WTC11 (cell line): ENCODE measurements at regions not wholly inside any gene's neighbourhood (a gene's known extent, or its start where the extent isn't known, plus 50 kb on each side); places are given as distances from the start of the nearest gene placed in this dataset.

Experiments used
- ATAC-seq: fragments of 200-7000 bp; cut with Tn5 transposase; 2 replicates; pipeline ENCODE4 v1.10.0; 2021; ENCODE audit warnings: mild to moderate bottlenecking, moderate library complexity
- CTCF ChIA-PET: fragments of 300-600 bp; sonication (Branson Sonifier 250); formaldehyde crosslinking; loops from one replicate; lab custom pipeline; 2021; ENCODE audit warnings: antibody characterized with exemption; lab: Charles Lee
- POLR2A ChIA-PET: fragments of 350-600 bp; sonication (Branson Sonifier 250); formaldehyde crosslinking; loops from one replicate; lab custom pipeline; 2021; ENCODE audit warnings: antibody characterized with exemption; lab: Charles Lee
- DNase-seq: peaks from one replicate; pipeline ENCODE4 v3.0.0; 2021; ENCODE audit warnings: low spot score
- H3K27ac Mint-ChIP-seq: 2 replicates; pipeline ENCODE4 v1.8.0; 2021; ENCODE audit warnings: mixed read lengths
- H3K27me3 Mint-ChIP-seq: 2 replicates; pipeline ENCODE4 v1.8.0; 2021; ENCODE audit warnings: low read depth, mild to moderate bottlenecking, moderate library complexity, mixed read lengths
- H3K36me3 Mint-ChIP-seq: 2 replicates; pipeline ENCODE4 v1.8.0; 2021; ENCODE audit warnings: mixed read lengths
- H3K4me1 Mint-ChIP-seq: 2 replicates; pipeline ENCODE4 v1.8.0; 2022; ENCODE audit warnings: mixed read lengths
- H3K4me3 Mint-ChIP-seq: 2 replicates; pipeline ENCODE4 v1.8.0; 2021; ENCODE audit warnings: mild to moderate bottlenecking, moderate library complexity, mixed read lengths
- H3K9me3 Mint-ChIP-seq: 2 replicates; pipeline ENCODE4 v1.8.0; 2021; ENCODE audit warnings: mixed read lengths
- ATF1 ChIP-seq: sonication (generic); formaldehyde crosslinking; IDR thresholded peaks from 2 replicates; pipeline ENCODE4 v1.8.1; 2023; ENCODE audit warnings: mild to moderate bottlenecking, moderate library complexity, missing genetic modification reagents
- ESRRA ChIP-seq: sonication (generic); formaldehyde crosslinking; IDR thresholded peaks from 2 replicates; pipeline ENCODE4 v1.8.1; 2022; ENCODE audit warnings: mild to moderate bottlenecking, missing genetic modification reagents, borderline replicate concordance
- GRHL2 ChIP-seq: fragments of 250-450 bp; sonication (Bioruptor Pico); IDR thresholded peaks from 2 replicates; pipeline ENCODE4 v1.8.0; 2022; ENCODE audit warnings: mild to moderate bottlenecking, moderate library complexity; ENCODE audit not compliant: insufficient replicate concordance, severe bottlenecking
- KAT7 ChIP-seq: sonication (generic); formaldehyde crosslinking; IDR thresholded peaks from 2 replicates; pipeline ENCODE4 v1.8.1; 2023; ENCODE audit warnings: missing genetic modification reagents, mild to moderate bottlenecking, borderline replicate concordance
- NFYB ChIP-seq: sonication (generic); formaldehyde crosslinking; conservative IDR thresholded peaks from 2 replicates; pipeline ENCODE4 v1.8.0; 2022; ENCODE audit warnings: low read depth, missing genetic modification reagents
- PRRX2 ChIP-seq: fragments of 250-450 bp; sonication (Bioruptor Pico); IDR thresholded peaks from 2 replicates; pipeline ENCODE4 v1.8.0; 2021; ENCODE audit warnings: mild to moderate bottlenecking
- TF ChIP-seq, protein P1 (sequence below): sonication (generic); formaldehyde crosslinking; conservative IDR thresholded peaks from 2 replicates; pipeline ENCODE4 v1.8.1; 2023; ENCODE audit warnings: mild to moderate bottlenecking, low read depth, missing genetic modification reagents, moderate library complexity
- TF ChIP-seq, protein P2 (sequence below): sonication (generic); formaldehyde crosslinking; conservative IDR thresholded peaks from 2 replicates; pipeline ENCODE4 v1.8.1; 2022; ENCODE audit warnings: mild to moderate bottlenecking, missing genetic modification reagents
- TF ChIP-seq, protein P3 (sequence below): sonication (generic); formaldehyde crosslinking; IDR thresholded peaks from 2 replicates; pipeline ENCODE4 v1.8.1; 2023; ENCODE audit warnings: mild to moderate bottlenecking, missing genetic modification reagents, borderline replicate concordance
- TF ChIP-seq, protein P4 (sequence below): sonication (generic); formaldehyde crosslinking; IDR thresholded peaks from 2 replicates; pipeline ENCODE4 v1.8.1; 2022; ENCODE audit warnings: missing genetic modification reagents, borderline replicate concordance
- TF ChIP-seq, protein P5 (sequence below): sonication (generic); formaldehyde crosslinking; IDR thresholded peaks from 2 replicates; pipeline ENCODE4 v1.8.0; 2023; ENCODE audit warnings: mild to moderate bottlenecking, missing genetic modification reagents
- TF ChIP-seq, protein P6 (sequence below): fragments of 250-450 bp; sonication (Bioruptor Pico); conservative IDR thresholded peaks from 2 replicates; pipeline ENCODE4 v1.9.0; 2021; ENCODE audit warnings: mild to moderate bottlenecking
- TF ChIP-seq, protein P7 (sequence below): sonication (generic); formaldehyde crosslinking; IDR thresholded peaks from 2 replicates; pipeline ENCODE4 v1.8.1; 2023; ENCODE audit warnings: mild to moderate bottlenecking, missing genetic modification reagents, moderate library complexity

DNA sequence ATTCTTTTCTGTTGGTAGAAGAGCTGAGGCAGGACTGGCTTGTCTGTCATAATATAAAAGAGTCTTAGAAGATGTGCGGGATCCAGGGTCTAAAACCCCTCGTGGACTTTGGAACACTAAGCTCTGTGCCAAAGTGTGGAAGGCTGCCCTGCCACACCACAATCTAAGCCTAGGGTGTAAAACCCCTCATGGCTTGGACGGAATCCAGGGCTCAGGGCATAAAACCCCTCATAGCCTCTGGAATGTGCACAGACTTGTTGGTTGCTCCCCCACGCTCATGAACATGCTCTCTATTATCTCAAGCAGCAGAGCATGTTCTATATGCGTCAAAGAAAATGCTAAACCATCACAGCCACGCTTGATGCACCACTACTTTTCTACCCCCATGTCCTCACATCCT, 483.6 kb downstream of the GABRG1 start:
- Mint-ChIP-seq H3K4me1 (no peaks in the 10 kb centered on the region), H3K36me3 (no peaks in the 10 kb centered on the region), H3K9me3 (no peaks in the 10 kb centered on the region), H3K27ac (no peak overlapping the region), H3K4me3 (no peak overlapping the region), H3K27me3 (no peaks in the 10 kb centered on the region)
- ATAC-seq: no peak
- DNase-seq: no peak
- TF ChIP-seq, protein P1, sequence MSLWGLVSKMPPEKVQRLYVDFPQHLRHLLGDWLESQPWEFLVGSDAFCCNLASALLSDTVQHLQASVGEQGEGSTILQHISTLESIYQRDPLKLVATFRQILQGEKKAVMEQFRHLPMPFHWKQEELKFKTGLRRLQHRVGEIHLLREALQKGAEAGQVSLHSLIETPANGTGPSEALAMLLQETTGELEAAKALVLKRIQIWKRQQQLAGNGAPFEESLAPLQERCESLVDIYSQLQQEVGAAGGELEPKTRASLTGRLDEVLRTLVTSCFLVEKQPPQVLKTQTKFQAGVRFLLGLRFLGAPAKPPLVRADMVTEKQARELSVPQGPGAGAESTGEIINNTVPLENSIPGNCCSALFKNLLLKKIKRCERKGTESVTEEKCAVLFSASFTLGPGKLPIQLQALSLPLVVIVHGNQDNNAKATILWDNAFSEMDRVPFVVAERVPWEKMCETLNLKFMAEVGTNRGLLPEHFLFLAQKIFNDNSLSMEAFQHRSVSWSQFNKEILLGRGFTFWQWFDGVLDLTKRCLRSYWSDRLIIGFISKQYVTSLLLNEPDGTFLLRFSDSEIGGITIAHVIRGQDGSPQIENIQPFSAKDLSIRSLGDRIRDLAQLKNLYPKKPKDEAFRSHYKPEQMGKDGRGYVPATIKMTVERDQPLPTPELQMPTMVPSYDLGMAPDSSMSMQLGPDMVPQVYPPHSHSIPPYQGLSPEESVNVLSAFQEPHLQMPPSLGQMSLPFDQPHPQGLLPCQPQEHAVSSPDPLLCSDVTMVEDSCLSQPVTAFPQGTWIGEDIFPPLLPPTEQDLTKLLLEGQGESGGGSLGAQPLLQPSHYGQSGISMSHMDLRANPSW (CRISPR knock-in tag): no peak
- no peak for TF ChIP-seq GRHL2 (CRISPR knock-in tag)
- ChIA-PET POLR2A (no interaction called here), CTCF (no interaction called here)

DNA sequence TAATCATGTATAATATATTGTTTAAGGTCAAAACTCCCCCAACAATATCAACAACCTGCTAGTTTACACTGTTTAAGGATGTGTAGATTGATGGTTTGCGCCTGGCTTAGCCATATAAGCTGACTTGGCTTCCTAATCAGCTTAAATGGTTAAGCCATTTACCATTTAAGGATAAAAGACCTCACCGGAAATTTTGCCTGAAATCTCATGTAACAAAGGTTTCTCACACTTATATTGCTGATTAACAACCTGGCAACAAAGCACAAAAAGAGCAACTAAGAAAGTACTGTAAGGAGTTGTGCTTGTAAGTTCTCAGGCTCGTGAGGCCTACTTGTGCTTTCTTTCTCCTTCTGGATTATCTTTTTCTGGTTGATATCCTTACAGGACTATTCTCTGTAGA, 485.2 kb downstream of the GABRG1 start:
- TF ChIP-seq, protein P2, sequence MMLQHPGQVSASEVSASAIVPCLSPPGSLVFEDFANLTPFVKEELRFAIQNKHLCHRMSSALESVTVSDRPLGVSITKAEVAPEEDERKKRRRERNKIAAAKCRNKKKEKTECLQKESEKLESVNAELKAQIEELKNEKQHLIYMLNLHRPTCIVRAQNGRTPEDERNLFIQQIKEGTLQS (CRISPR knock-in tag): no peak
- TF ChIP-seq, protein P3, sequence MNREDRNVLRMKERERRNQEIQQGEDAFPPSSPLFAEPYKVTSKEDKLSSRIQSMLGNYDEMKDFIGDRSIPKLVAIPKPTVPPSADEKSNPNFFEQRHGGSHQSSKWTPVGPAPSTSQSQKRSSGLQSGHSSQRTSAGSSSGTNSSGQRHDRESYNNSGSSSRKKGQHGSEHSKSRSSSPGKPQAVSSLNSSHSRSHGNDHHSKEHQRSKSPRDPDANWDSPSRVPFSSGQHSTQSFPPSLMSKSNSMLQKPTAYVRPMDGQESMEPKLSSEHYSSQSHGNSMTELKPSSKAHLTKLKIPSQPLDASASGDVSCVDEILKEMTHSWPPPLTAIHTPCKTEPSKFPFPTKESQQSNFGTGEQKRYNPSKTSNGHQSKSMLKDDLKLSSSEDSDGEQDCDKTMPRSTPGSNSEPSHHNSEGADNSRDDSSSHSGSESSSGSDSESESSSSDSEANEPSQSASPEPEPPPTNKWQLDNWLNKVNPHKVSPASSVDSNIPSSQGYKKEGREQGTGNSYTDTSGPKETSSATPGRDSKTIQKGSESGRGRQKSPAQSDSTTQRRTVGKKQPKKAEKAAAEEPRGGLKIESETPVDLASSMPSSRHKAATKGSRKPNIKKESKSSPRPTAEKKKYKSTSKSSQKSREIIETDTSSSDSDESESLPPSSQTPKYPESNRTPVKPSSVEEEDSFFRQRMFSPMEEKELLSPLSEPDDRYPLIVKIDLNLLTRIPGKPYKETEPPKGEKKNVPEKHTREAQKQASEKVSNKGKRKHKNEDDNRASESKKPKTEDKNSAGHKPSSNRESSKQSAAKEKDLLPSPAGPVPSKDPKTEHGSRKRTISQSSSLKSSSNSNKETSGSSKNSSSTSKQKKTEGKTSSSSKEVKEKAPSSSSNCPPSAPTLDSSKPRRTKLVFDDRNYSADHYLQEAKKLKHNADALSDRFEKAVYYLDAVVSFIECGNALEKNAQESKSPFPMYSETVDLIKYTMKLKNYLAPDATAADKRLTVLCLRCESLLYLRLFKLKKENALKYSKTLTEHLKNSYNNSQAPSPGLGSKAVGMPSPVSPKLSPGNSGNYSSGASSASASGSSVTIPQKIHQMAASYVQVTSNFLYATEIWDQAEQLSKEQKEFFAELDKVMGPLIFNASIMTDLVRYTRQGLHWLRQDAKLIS (CRISPR knock-in tag): no peak
- TF ChIP-seq, protein P4, sequence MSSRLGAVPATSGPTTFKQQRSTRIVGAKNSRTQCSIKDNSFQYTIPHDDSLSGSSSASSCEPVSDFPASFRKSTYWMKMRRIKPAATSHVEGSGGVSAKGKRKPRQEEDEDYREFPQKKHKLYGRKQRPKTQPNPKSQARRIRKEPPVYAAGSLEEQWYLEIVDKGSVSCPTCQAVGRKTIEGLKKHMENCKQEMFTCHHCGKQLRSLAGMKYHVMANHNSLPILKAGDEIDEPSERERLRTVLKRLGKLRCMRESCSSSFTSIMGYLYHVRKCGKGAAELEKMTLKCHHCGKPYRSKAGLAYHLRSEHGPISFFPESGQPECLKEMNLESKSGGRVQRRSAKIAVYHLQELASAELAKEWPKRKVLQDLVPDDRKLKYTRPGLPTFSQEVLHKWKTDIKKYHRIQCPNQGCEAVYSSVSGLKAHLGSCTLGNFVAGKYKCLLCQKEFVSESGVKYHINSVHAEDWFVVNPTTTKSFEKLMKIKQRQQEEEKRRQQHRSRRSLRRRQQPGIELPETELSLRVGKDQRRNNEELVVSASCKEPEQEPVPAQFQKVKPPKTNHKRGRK: no peak
- no peak for TF ChIP-seq ATF1 (CRISPR knock-in tag)
- ChIA-PET POLR2A (no interaction called here), CTCF (no interaction called here)
- no peak for ATAC-seq
- H3K4me1 Mint-ChIP-seq: no peaks in the 10 kb centered on the region
- H3K9me3 Mint-ChIP-seq: no peaks in the 10 kb centered on the region
- H3K36me3 Mint-ChIP-seq: no peaks in the 10 kb centered on the region
- no peak overlapping the region for H3K4me3 Mint-ChIP-seq
- no peak overlapping the region for H3K27ac Mint-ChIP-seq
- DNase-seq: no peak
- H3K27me3 Mint-ChIP-seq: no peaks in the 10 kb centered on the region

DNA sequence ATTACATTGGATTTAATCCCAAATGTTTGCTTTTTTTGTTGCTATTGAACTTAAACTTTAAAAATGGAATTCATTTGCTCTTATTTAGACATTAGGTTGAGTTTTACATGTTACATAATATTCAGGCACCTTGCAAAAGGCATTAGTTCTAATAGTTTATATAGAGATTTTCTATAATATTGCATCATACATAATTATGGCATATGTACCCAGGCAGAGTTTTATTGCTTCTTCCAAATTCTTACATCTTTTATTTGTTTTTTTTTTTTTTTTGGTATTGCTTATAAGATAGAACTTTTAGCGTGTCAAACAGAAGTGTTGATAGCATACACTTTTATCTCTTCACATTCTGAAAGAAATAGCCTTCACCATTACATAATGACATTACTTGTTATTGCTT, 487.7 kb downstream of the GABRG1 start:
- ATAC-seq: no peak
- H3K27ac Mint-ChIP-seq: no peak overlapping the region
- H3K36me3 Mint-ChIP-seq: no peaks in the 10 kb centered on the region
- TF ChIP-seq ESRRA (CRISPR knock-in tag): no peak
- TF ChIP-seq, protein P5, sequence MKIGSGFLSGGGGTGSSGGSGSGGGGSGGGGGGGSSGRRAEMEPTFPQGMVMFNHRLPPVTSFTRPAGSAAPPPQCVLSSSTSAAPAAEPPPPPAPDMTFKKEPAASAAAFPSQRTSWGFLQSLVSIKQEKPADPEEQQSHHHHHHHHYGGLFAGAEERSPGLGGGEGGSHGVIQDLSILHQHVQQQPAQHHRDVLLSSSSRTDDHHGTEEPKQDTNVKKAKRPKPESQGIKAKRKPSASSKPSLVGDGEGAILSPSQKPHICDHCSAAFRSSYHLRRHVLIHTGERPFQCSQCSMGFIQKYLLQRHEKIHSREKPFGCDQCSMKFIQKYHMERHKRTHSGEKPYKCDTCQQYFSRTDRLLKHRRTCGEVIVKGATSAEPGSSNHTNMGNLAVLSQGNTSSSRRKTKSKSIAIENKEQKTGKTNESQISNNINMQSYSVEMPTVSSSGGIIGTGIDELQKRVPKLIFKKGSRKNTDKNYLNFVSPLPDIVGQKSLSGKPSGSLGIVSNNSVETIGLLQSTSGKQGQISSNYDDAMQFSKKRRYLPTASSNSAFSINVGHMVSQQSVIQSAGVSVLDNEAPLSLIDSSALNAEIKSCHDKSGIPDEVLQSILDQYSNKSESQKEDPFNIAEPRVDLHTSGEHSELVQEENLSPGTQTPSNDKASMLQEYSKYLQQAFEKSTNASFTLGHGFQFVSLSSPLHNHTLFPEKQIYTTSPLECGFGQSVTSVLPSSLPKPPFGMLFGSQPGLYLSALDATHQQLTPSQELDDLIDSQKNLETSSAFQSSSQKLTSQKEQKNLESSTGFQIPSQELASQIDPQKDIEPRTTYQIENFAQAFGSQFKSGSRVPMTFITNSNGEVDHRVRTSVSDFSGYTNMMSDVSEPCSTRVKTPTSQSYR (CRISPR knock-in tag): no peak
- TF ChIP-seq, protein P6, sequence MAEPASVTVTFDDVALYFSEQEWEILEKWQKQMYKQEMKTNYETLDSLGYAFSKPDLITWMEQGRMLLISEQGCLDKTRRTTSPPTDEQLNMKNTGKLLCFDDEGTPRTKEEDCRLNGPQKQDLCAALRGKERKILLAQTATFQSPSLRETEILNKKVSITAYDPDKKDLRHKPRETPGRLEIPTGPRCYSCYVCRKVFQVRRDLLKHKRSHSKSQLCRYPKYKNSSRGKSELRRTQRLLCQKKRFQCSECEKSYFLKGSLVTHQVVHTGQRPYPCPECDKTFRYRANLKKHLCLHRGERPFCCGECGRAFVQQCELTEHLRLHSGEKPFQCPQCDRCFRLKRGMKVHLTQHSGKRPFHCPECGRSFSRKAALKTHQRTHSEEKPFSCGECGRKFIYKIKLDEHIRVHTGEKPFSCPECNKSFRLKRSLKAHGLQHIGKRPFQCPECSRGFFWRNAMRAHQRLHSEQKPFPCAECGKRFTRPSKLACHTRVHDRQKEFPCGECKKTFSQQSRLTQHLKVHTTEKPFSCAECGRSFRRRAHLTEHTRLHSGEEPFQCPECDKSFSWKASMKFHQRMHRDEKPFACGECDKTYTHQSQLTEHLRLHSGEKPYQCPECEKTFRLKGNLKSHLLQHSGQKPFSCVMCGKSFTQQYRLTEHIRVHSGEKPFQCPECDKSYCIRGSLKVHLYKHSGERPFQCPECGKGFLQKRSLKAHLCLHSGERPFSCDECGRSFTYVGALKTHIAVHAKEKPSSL (CRISPR knock-in tag): no peak
- TF ChIP-seq NFYB (CRISPR knock-in tag): no peak
- TF ChIP-seq, protein P4: no peak
- TF ChIP-seq, protein P2 (CRISPR knock-in tag): no peak
- no peak for TF ChIP-seq PRRX2 (CRISPR knock-in tag)
- no peak for TF ChIP-seq KAT7 (CRISPR knock-in tag)
- TF ChIP-seq, protein P7, sequence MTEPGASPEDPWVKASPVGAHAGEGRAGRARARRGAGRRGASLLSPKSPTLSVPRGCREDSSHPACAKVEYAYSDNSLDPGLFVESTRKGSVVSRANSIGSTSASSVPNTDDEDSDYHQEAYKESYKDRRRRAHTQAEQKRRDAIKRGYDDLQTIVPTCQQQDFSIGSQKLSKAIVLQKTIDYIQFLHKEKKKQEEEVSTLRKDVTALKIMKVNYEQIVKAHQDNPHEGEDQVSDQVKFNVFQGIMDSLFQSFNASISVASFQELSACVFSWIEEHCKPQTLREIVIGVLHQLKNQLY (CRISPR knock-in tag): no peak

More for the DNA sequence above, 487.7 kb downstream of the GABRG1 start:
- no peaks in the 10 kb centered on the region for H3K4me1 Mint-ChIP-seq
- H3K4me3 Mint-ChIP-seq: no peak overlapping the region
- H3K27me3 Mint-ChIP-seq: no peaks in the 10 kb centered on the region
- CTCF ChIA-PET: no interaction called here
- no peak for DNase-seq
- POLR2A ChIA-PET: no interaction called here
- no peaks in the 10 kb centered on the region for H3K9me3 Mint-ChIP-seq
